Effector memory CD4-positive, alpha-beta T cell (primary cell): ENCODE measurements at regions not wholly inside any gene's neighbourhood (a gene's known extent, or its start where the extent isn't known, plus 50 kb on each side); places are given as distances from the start of the nearest gene placed in this dataset.

Source experiments
- DNase-seq, 3 donors: peaks; one replicate each; pipeline ENCODE4 v3.0.0-alpha.2; 2020
- H3K27ac ChIP-seq: 2 replicates; pipeline ENCODE4 v1.7.0; 2013; ENCODE audit warnings: mild to moderate bottlenecking, low read length, moderate library complexity; ENCODE audit not compliant: insufficient read depth, poor library complexity, severe bottlenecking
- H3K27me3 ChIP-seq: replicated peaks from 2 replicates; pipeline ENCODE4 v1.7.0; 2013; ENCODE audit warnings: mild to moderate bottlenecking, low read length; ENCODE audit not compliant: insufficient read depth, control insufficient read depth, poor library complexity, severe bottlenecking
- H3K36me3 ChIP-seq: 2 replicates; pipeline ENCODE4 v1.7.0; 2013; ENCODE audit warnings: mild to moderate bottlenecking, low read length, moderate library complexity; ENCODE audit not compliant: control insufficient read depth, insufficient read depth
- H3K4me1 ChIP-seq: 2 replicates; pipeline ENCODE4 v1.7.0; 2013; ENCODE audit warnings: low read length, mild to moderate bottlenecking; ENCODE audit not compliant: control insufficient read depth, insufficient read depth, poor library complexity, severe bottlenecking
- H3K4me3 ChIP-seq: 2 replicates; pipeline ENCODE4 v1.7.0; 2013; ENCODE audit warnings: low read length, low read depth, mild to moderate bottlenecking; ENCODE audit not compliant: insufficient read depth, poor library complexity, severe bottlenecking
- H3K9me3 ChIP-seq: 2 replicates; pipeline ENCODE4 v1.7.0; 2013; ENCODE audit warnings: mild to moderate bottlenecking, low read length, moderate library complexity; ENCODE audit not compliant: control insufficient read depth

DNA sequence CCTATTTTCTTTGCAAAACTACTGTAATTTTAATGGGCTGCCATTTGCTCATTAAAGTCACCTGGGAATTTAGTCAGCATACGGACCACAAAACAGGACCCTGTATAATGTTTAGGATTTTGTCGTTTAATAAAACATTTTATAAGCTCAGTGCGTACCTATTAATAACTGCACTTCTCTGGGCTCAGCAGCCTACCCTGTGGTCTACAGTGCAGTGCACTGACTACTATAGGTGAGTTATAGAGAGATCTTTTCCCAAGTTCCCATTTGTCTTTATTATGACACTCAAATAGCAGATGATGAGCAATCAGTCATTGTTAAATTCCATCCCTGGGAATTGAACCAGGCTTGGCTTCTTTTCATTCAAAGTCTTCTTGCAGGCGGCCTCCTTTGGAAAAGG lies 433.4 kb upstream of the NFE2L3 start:
- Histone ChIP-seq H3K4me3 (no peak overlapping the region), H3K27me3 (no peaks in the 10 kb centered on the region), H3K27ac (no peak overlapping the region), H3K4me1 (no peaks in the 10 kb centered on the region), H3K9me3 (no peaks in the 10 kb centered on the region), H3K36me3 (no peaks in the 10 kb centered on the region)
- DNase-seq, result no peak

DNA sequence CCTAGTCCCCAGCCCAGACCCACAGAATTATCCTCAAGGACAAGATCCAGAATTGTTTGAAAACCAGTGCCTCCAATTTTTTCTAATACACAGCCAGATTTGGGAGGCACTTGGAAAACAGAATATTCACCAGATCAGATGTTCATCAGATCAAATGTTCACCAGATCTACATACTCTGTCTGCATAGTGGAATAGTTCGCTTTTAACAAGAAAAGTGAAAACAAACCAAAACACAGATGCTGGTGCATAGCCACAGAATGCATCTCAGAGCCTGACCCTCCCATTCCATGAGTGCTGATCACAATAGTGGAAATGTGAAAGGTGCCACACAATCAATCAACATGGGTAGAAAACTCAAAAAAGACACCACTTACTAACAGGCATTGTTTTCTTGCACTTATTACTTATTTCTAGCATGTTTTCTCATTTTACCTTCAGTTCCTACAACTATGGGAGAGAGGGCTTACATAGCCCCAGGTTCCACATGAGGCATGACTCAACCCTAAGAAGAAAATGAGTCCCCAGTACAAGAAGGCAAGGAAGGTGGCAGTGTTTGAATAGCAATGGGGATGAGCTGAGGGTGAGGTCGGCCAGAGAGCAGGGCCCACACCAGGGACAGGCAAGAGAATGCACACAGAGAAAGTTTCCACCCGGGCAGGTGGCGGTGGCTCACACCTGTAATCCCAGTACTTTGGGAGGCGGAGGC lies 432.7 kb upstream of the NFE2L3 start:
- Histone ChIP-seq H3K36me3 (no peaks in the 10 kb centered on the region), H3K27ac (no peak overlapping the region), H3K9me3 (no peaks in the 10 kb centered on the region), H3K4me1 (no peaks in the 10 kb centered on the region), H3K27me3 (no peaks in the 10 kb centered on the region), H3K4me3 (no peak overlapping the region)
- no peak for DNase-seq

DNA sequence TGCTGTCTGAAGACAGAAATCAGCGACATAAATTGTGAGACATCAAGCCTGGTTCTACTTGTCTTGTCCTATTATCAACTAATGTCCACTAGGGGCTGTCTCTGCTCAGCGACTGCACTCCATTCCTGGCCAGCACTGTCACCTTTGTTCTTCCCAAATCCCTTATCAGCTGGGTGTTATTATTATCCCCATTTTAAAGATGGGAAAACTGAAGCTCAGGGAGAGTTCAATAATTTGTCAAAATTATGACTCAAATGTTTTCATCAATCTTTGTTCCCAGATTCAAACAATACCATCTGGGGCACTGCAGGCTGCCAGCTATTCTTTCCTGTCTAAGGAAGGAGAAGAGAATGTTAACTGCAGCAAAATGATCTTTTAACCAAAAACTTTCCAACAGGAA lies 431.6 kb upstream of the NFE2L3 start:
- Histone ChIP-seq H3K36me3 (no peaks in the 10 kb centered on the region), H3K9me3 (no peaks in the 10 kb centered on the region), H3K4me3 (no peak overlapping the region), H3K27me3 (no peaks in the 10 kb centered on the region), H3K27ac (no peak overlapping the region), H3K4me1 (no peaks in the 10 kb centered on the region)
- no peak for DNase-seq

DNA sequence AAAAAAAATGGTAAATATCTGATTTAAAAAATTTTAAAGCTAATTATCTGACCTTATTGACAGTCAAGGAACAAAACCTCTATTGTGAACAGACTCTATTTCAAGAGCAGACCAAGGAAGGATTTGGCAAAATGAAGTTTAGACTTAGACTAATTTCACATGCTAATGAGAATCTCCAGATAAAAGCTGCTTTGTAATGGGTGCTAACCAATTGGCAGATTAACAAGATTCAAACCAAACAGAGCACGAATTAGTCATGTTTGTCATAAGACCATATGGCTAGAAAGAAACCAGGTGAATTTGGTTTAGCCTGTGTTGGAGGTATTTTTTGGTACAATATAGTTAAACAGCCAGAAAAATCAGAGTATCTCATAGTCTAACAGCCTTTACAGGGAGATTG lies 429.1 kb upstream of the NFE2L3 start:
- no peak overlapping the region for H3K4me3 ChIP-seq
- no peaks in the 10 kb centered on the region for H3K27me3 ChIP-seq
- H3K4me1 ChIP-seq, result no peaks in the 10 kb centered on the region
- no peak overlapping the region for H3K27ac ChIP-seq
- DNase-seq, result no peak
- no peaks in the 10 kb centered on the region for H3K36me3 ChIP-seq
- H3K9me3 ChIP-seq, result no peaks in the 10 kb centered on the region

DNA sequence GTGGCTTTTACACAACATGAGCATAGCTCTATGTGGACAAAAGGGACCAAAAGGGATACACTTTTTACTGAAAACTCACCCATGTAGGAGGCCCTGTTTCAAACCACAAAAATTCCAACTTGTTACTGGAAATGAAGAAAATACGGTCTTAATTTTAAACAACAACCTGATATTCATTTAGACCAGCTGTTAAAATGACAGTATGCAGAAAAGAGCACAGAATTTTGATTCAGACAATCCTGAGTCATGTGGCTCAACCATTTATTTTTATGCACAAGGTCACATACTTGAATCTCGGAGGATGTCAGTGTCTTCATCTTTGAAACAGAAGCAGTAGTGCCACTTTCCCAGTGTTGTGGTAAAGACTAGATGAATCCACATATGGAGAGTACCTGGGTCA lies 426.5 kb upstream of the NFE2L3 start:
- Histone ChIP-seq H3K9me3 (no peaks in the 10 kb centered on the region), H3K4me3 (no peak overlapping the region), H3K27ac (no peak overlapping the region), H3K36me3 (no peaks in the 10 kb centered on the region), H3K4me1 (no peaks in the 10 kb centered on the region), H3K27me3 (no peaks in the 10 kb centered on the region)
- DNase-seq, result no peak

DNA sequence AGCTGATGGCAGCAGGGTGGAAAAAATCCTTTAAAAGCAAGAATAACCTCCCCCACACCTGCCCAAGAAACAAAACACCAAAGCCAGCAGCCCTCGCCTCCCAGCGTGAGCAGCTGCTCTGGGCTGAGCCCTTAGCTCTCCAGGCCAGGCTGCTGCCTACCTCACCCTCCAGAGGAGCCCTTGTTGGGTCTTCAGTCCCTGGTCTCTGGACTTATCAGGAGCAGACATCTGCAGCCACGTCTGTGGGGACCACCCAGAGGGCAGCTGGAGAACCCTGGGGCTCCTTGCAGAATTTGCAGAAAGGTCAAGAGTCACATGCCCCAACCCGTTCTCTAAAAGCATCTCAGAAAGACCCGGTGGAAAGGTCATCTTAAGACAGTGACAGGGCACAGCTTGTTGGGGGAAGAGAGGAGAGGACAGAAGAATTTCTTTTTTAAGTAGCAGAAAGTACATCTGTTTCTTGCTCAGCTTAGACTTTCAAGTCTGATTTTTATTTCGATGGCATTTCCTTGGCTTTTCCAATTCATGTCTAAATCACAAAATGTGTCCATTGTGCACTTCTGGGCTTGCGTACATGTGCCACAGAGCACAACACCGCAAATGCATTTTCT lies 425.7 kb upstream of the NFE2L3 start:
- Histone ChIP-seq H3K4me3 (no peak overlapping the region), H3K27ac (no peak overlapping the region)

DNA sequence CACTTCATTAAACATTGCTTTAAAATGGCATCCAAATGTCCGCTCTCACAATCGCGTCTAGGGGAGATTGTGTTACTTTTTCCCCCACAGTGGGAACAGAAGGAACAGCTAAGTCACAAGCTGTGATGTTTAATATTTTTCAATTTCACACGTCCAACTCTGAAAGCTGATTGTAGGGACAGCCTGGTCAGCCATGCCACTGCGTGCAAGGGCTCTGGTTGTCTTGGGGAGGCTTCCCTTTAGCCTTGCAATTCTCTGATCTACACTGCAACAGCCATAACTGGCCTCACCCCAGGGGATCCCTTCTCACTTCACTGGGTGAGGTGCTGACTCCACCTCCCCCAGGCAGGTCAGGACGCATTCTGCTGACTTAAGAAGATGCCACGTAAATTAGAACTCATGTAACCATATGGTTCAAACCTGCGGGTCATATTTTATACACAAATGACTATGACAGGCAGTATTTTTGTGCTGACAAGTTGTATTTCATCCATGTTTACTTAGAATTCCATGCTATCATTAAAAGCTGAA lies 425.2 kb upstream of the NFE2L3 start:
- H3K4me3 ChIP-seq, result no peak overlapping the region

More for the DNA sequence above, 425.7 kb upstream of the NFE2L3 start:
- no peak for DNase-seq
- Histone ChIP-seq H3K4me1 (no peaks in the 10 kb centered on the region), H3K27me3 (no peaks in the 10 kb centered on the region), H3K9me3 (no peaks in the 10 kb centered on the region), H3K36me3 (no peaks in the 10 kb centered on the region)

DNA sequence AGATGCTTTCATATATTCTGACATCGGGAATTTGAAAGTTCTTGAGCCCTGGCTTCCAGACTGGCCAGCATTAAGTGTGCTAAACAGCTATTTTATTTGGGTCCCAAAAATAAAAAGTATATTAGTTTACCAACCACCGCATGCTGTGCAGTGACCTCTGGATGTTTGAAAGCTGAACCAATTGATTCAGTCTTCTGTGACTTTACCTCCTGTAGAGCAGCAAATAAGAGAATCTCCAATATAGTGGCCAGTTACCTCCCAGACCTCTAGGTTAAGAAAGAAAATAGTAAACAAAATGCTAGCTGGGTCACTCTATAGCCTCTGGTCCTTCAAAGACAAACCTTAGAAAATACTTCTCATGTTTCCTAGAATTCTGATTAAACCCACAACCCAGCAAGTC lies 424.6 kb upstream of the NFE2L3 start:
- no peak overlapping the region for H3K4me3 ChIP-seq
- H3K27ac ChIP-seq, result no peak overlapping the region
- no peaks in the 10 kb centered on the region for H3K9me3 ChIP-seq
- H3K36me3 ChIP-seq, result no peaks in the 10 kb centered on the region
- no peak for DNase-seq
- no peaks in the 10 kb centered on the region for H3K27me3 ChIP-seq
- no peaks in the 10 kb centered on the region for H3K4me1 ChIP-seq

More for the DNA sequence above, 425.2 kb upstream of the NFE2L3 start:
- Histone ChIP-seq H3K9me3 (no peaks in the 10 kb centered on the region), H3K4me1 (no peaks in the 10 kb centered on the region), H3K36me3 (no peaks in the 10 kb centered on the region), H3K27me3 (no peaks in the 10 kb centered on the region), H3K27ac (no peak overlapping the region)
- DNase-seq, result no peak

DNA sequence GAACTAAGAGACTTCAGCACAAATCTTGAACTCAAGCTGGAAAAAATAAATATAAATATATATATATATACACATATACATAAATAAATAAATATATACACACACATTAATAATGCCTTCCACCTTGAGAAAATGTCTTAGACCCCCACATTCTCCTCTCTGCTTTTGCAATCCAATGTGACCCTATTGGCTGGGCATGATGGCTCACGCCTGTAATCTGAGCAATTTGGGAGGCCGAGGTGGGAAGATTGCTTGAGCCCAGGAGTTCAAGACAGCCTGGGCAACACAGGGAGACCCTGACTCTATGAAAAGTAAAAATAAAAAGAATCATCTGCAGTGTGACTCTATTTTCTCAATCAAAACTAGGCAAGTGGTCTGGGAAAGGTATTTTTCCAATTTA lies 424.1 kb upstream of the NFE2L3 start:
- Histone ChIP-seq H3K4me1 (no peaks in the 10 kb centered on the region), H3K27ac (no peak overlapping the region), H3K9me3 (no peaks in the 10 kb centered on the region), H3K27me3 (no peaks in the 10 kb centered on the region), H3K36me3 (no peaks in the 10 kb centered on the region), H3K4me3 (no peak overlapping the region)
- DNase-seq, result no peak

DNA sequence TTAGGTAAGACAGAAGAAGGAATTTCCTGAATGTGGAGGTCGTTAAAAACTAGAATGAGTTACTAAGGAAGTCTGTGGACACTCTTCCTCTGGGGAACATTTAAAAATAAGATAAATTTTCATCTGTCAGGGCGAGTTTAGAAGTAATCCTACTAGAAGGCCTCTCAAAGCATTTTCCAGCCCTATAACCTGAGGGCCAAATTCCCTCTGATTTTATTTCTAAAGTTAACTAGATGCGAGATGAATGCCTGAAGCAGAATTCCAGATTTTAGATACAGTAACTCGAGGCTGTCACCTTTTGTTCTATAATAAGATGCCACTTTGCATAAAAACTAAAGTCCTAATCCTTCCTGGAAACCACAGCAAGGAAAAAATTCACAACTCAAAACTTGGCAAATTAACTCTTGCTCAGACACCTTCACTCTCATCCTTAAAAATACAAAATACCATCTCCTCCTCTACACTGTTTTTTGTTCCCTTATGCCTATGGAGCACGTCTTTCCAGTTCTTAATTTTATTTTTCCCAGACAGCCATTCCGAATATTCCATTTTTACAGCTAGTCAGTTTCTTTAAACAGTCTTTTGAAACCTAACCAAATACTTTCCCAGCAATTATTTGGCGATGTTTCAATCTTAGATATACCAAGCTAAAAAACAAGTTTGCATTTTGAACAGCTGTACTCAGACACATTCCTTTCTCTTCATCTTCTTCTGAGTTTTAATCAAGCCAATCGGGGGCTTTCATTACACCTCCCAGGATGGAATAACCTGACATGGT lies 420.7 kb upstream of the NFE2L3 start:
- no peaks in the 10 kb centered on the region for H3K4me1 ChIP-seq
- no peak for DNase-seq
- no peaks in the 10 kb centered on the region for H3K9me3 ChIP-seq
- H3K36me3 ChIP-seq, result no peaks in the 10 kb centered on the region
- H3K27me3 ChIP-seq, result no peaks in the 10 kb centered on the region
- no peak overlapping the region for H3K4me3 ChIP-seq
- no peak overlapping the region for H3K27ac ChIP-seq
